CD14-positive monocyte (primary cell): ENCODE measurements at regions not wholly inside any gene's neighbourhood (a gene's known extent, or its start where the extent isn't known, plus 50 kb on each side); places are given as distances from the start of the nearest gene placed in this dataset.

Experiments
- DNase-seq, 3 donors: peaks; one replicate each; pipeline ENCODE4 v3.0.0-alpha.2; 2011 to 2022
- H2AFZ ChIP-seq: 2 replicates; pipeline ENCODE4 v1.6.0; 2012; ENCODE audit warnings: mild to moderate bottlenecking, low read depth, low read length, inconsistent platforms; ENCODE audit not compliant: insufficient read depth, poor library complexity, severe bottlenecking
- H3K27ac ChIP-seq, 2 donors: 1 replicate in 1 of 2; 2 replicates in 1 of 2; pipeline ENCODE4 v1.5.1; 2012 to 2013; ENCODE audit warnings: low read length in 2 of 2, control low read depth in 1 of 2, inconsistent platforms in 1 of 2, low read depth in 1 of 2, mild to moderate bottlenecking in 1 of 2
- H3K27me3 ChIP-seq, 2 donors: one replicate each; pipeline versions ENCODE4 v1.6.0 to v1.6.1; 2011 to 2013; ENCODE audit warnings: low read length in 2 of 2; ENCODE audit not compliant: control insufficient read depth in 2 of 2, insufficient read depth in 2 of 2
- H3K36me3 ChIP-seq, 2 donors: replicated peaks in 1 of 2; 1 replicate in 1 of 2; 2 replicates in 1 of 2; pipeline versions ENCODE4 v1.5.1 to v1.6.1; 2012 to 2013; ENCODE audit warnings: low read length in 2 of 2, control low read depth in 1 of 2, inconsistent platforms in 1 of 2, mild to moderate bottlenecking in 1 of 2; ENCODE audit not compliant: insufficient read depth in 2 of 2, control insufficient read depth in 1 of 2
- H3K4me1 ChIP-seq, 2 donors: 1 replicate in 1 of 2; 2 replicates in 1 of 2; pipeline versions ENCODE4 v1.5.1 to v1.6.1; 2012 to 2013; ENCODE audit warnings: low read length in 2 of 2, control low read depth in 1 of 2, inconsistent platforms in 1 of 2, mild to moderate bottlenecking in 1 of 2, moderate library complexity in 1 of 2; ENCODE audit not compliant: insufficient read depth in 2 of 2, control insufficient read depth in 1 of 2
- H3K4me2 ChIP-seq: replicated peaks from 2 replicates; pipeline ENCODE3; 2012; ENCODE audit warnings: low read length, moderate library complexity, mild to moderate bottlenecking; ENCODE audit not compliant: poor library complexity, severe bottlenecking; ENCODE audit errors: extremely low read depth
- H3K4me3 ChIP-seq, 3 experiments: fragments of 200-600 bp in 1 of 3; sonication (generic) in 1 of 3; replicated peaks in 1 of 3; 1 replicate in 2 of 3; 2 replicates in 1 of 3; pipeline ENCODE4 v1.5.1; 2011 to 2013; ENCODE audit warnings: low read length in 3 of 3, mild to moderate bottlenecking in 3 of 3, control low read depth in 2 of 3, low read depth in 2 of 3, inconsistent platforms in 1 of 3, moderate library complexity in 1 of 3
- H3K79me2 ChIP-seq: 2 replicates; pipeline ENCODE4 v1.6.0; 2012; ENCODE audit warnings: mild to moderate bottlenecking, control low read depth, inconsistent platforms, low read length, moderate library complexity; ENCODE audit not compliant: insufficient read depth
- H3K9ac ChIP-seq: 2 replicates; pipeline ENCODE4 v1.6.0; 2017; ENCODE audit warnings: low read length, mild to moderate bottlenecking; ENCODE audit not compliant: insufficient read depth, poor library complexity, severe bottlenecking
- H3K9me3 ChIP-seq, 2 donors: replicated peaks in 1 of 2; 1 replicate in 1 of 2; 2 replicates in 1 of 2; pipeline versions ENCODE4 v1.5.1 to v1.6.1; 2012 to 2013; ENCODE audit warnings: low read length in 2 of 2, control low read depth in 1 of 2; ENCODE audit not compliant: control insufficient read depth in 1 of 2, insufficient read depth in 1 of 2
- H4K20me1 ChIP-seq: 2 replicates; pipeline ENCODE4 v1.6.0; 2012; ENCODE audit warnings: mild to moderate bottlenecking, low read length, control low read depth, moderate library complexity; ENCODE audit not compliant: insufficient read depth
- H3K27ac Mint-ChIP-seq, 7 donors: one replicate each; pipeline ENCODE4 v1.8.0; 2020; ENCODE audit warnings: mild to moderate bottlenecking in 7 of 7, mixed read lengths in 7 of 7, moderate library complexity in 6 of 7, inconsistent platforms in 2 of 7
- H3K27me3 Mint-ChIP-seq, 3 donors: one replicate each; pipeline ENCODE4 v1.8.0; 2021 to 2022; ENCODE audit warnings: low read depth in 3 of 3, mild to moderate bottlenecking in 3 of 3, mixed read lengths in 3 of 3, moderate library complexity in 3 of 3, inconsistent platforms in 1 of 3
- H3K36me3 Mint-ChIP-seq, 2 donors: one replicate each; pipeline ENCODE4 v1.8.0; 2020; ENCODE audit warnings: mixed read lengths in 2 of 2, inconsistent platforms in 1 of 2, mild to moderate bottlenecking in 1 of 2
- H3K4me1 Mint-ChIP-seq: one replicate; pipeline ENCODE4 v1.8.0; 2020; ENCODE audit warnings: mild to moderate bottlenecking, mixed read lengths
- H3K4me3 Mint-ChIP-seq, 2 donors: one replicate each; pipeline ENCODE4 v1.8.0; 2020; ENCODE audit warnings: mild to moderate bottlenecking in 2 of 2, mixed read lengths in 2 of 2, moderate library complexity in 1 of 2
- H3K9me3 Mint-ChIP-seq, 7 donors: one replicate each; pipeline ENCODE4 v1.8.0; 2020 to 2022; ENCODE audit warnings: mixed read lengths in 7 of 7, mild to moderate bottlenecking in 6 of 7, moderate library complexity in 6 of 7, inconsistent platforms in 2 of 7
- WGBS: methylation state at CpG from one replicate; pipeline ENCODE4 v1.1.5; 2013; ENCODE audit warnings: missing lambda C conversion rate; ENCODE audit not compliant: insufficient coverage; 5-methylcytosine and 5-hydroxymethylcytosine counted together
- intact Hi-C, 2 donors: fragments of 100-400 bp; cut with micrococcal nuclease; formaldehyde crosslinking; loops; one replicate each; pipeline versions ENCODE4 v1.15.0 to v1.15.1; 2023
- TF ChIP-seq, protein P1 (sequence below): fragments of 200-600 bp; IDR thresholded peaks from one replicate; pipeline ENCODE4 v1.8.0; 2022; ENCODE audit warnings: antibody characterized with exemption, mild to moderate bottlenecking

DNA sequence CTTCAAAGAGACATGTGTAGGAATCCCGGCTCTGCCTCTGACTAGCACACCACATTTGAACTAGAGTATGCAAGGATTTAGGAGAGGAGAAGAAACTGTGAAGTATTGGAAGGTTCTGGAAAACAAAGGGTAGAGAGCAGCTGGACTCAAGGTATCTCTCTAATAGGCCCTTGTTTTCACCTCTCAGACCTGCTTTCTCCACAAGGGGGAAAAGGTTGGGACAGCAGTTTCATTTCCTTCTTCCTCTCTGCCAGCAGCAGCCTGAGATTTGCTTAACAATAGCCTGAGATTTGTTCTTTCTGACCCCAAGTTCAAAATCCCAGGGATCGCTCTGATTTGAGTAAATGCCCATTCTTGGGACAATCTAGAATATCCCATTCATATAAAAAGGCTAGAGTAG is 430.6 kb upstream of the MCTP2 start:
- Histone ChIP-seq H3K4me2 (no peak overlapping the region), H3K79me2 (no peaks in the 10 kb centered on the region), H4K20me1 (no peaks in the 10 kb centered on the region), H3K27ac (no peak overlapping the region), H3K9me3 (no peaks in the 10 kb centered on the region), H3K9ac (no peak overlapping the region), H3K4me1 (no peaks in the 10 kb centered on the region), H3K36me3 (no peaks in the 10 kb centered on the region), H2AFZ (no peak overlapping the region), H3K27me3 (no peaks in the 10 kb centered on the region), H3K4me3 (no peak overlapping the region)
- Mint-ChIP-seq H3K36me3 (no peaks in the 10 kb centered on the region), H3K4me1 (peaks cover 2% of the 10 kb centered on the region), H3K9me3 (peaks cover 0 to 6% (median 0%) of the 10 kb centered on the region in 7 donors), H3K27ac (no peak overlapping the region), H3K27me3 (peaks cover 2 to 5% (median 2%) of the 10 kb centered on the region in 3 donors), H3K4me3 (no peak overlapping the region)
- intact Hi-C loops = no loop called here
- TF ChIP-seq, protein P1, sequence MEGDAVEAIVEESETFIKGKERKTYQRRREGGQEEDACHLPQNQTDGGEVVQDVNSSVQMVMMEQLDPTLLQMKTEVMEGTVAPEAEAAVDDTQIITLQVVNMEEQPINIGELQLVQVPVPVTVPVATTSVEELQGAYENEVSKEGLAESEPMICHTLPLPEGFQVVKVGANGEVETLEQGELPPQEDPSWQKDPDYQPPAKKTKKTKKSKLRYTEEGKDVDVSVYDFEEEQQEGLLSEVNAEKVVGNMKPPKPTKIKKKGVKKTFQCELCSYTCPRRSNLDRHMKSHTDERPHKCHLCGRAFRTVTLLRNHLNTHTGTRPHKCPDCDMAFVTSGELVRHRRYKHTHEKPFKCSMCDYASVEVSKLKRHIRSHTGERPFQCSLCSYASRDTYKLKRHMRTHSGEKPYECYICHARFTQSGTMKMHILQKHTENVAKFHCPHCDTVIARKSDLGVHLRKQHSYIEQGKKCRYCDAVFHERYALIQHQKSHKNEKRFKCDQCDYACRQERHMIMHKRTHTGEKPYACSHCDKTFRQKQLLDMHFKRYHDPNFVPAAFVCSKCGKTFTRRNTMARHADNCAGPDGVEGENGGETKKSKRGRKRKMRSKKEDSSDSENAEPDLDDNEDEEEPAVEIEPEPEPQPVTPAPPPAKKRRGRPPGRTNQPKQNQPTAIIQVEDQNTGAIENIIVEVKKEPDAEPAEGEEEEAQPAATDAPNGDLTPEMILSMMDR = no peak
- DNase-seq = peak in 2 of 3 donors; percentile 12 to 17
- WGBS = no CpG with 5 or more reads among the region's 2 CpGs

DNA sequence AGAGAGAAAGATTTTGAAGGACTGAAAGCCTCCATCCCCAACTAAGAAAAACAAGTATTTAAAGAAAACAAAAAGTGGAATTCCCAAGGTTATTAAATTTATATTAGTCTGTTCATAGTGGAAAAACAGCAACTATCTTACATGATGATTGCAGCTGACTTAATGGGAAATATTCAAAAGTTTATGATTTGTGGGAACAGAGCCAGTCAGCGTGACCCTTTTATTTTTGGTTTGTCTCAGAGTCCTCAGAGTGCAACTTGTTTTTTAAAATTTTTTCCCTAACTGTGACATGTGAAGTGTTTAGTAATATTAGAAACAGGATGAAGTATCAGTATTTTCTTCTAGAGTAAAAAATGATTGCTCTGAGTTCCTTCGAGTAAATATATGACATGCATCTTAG is 441.9 kb upstream of the MCTP2 start:
- Histone ChIP-seq H3K9me3 (peaks cover 0 to 10% of the 10 kb centered on the region in 2 donors), H3K36me3 (no peaks in the 10 kb centered on the region), H3K27ac (no peak overlapping the region), H4K20me1 (no peaks in the 10 kb centered on the region), H3K9ac (no peak overlapping the region), H3K4me1 (no peaks in the 10 kb centered on the region), H3K27me3 (no peaks in the 10 kb centered on the region), H2AFZ (no peak overlapping the region), H3K4me3 (no peak overlapping the region), H3K4me2 (no peak overlapping the region), H3K79me2 (no peaks in the 10 kb centered on the region)
- Mint-ChIP-seq H3K36me3 (no peaks in the 10 kb centered on the region), H3K27ac (no peak overlapping the region), H3K4me1 (no peaks in the 10 kb centered on the region), H3K27me3 (peaks cover 0 to 4% (median 2%) of the 10 kb centered on the region in 3 donors), H3K9me3 (peaks cover 8 to 24% (median 13%) of the 10 kb centered on the region in 7 donors), H3K4me3 (no peak overlapping the region)
- DNase-seq = no peak
- WGBS = no CpG with 5 or more reads among the region's 2 CpGs
- TF ChIP-seq, protein P1 = no peak
- intact Hi-C loops = no loop called here
